Astrocyte (in vitro differentiated cells and primary cell): ENCODE measurements at regions not wholly inside any gene's neighbourhood (a gene's known extent, or its start where the extent isn't known, plus 50 kb on each side); places are given as distances from the start of the nearest gene placed in this dataset.

Experiments used
- DNase-seq: peaks from one replicate; pipeline ENCODE4 v3.0.0-alpha.2; 2010; ENCODE audit warnings: low read depth
- FAIRE-seq: peaks from 2 replicates; lab custom pipeline; 2011; peaks lifted over from hg19 to GRCh38; lab: Jason Lieb, UNC
- H2AFZ ChIP-seq: 2 replicates; pipeline ENCODE4 v1.6.0; 2012; ENCODE audit warnings: low read depth, low read length, inconsistent platforms
- H3K27ac ChIP-seq: 2 replicates; pipeline ENCODE4 v1.5.1; 2011; ENCODE audit warnings: low read depth, low read length, inconsistent platforms
- H3K27me3 ChIP-seq: 2 replicates; pipeline ENCODE4 v1.6.0; 2011; ENCODE audit warnings: low read length, inconsistent platforms; ENCODE audit not compliant: insufficient read depth
- H3K36me3 ChIP-seq: 2 replicates; pipeline ENCODE4 v1.5.1; 2011; ENCODE audit warnings: low read length, inconsistent platforms; ENCODE audit not compliant: insufficient read depth
- H3K4me1 ChIP-seq: 2 replicates; pipeline ENCODE4 v1.5.1; 2011; ENCODE audit warnings: low read length, inconsistent platforms; ENCODE audit not compliant: insufficient read depth
- H3K4me2 ChIP-seq: 2 replicates; pipeline ENCODE4 v1.6.0; 2012; ENCODE audit warnings: low read length, inconsistent platforms
- H3K4me3 ChIP-seq: 2 replicates; pipeline ENCODE4 v1.5.1; 2011; ENCODE audit warnings: low read depth, mild to moderate bottlenecking, low read length, inconsistent platforms; ENCODE audit not compliant: insufficient read depth
- H3K79me2 ChIP-seq: 2 replicates; pipeline ENCODE4 v1.6.0; 2012; ENCODE audit warnings: mild to moderate bottlenecking, low read length, inconsistent platforms; ENCODE audit not compliant: insufficient read depth
- H3K9ac ChIP-seq: 2 replicates; pipeline ENCODE4 v1.6.0; 2012; ENCODE audit warnings: mild to moderate bottlenecking, low read length, inconsistent platforms
- H3K9me3 ChIP-seq: 2 replicates; pipeline ENCODE4 v1.5.1; 2012; ENCODE audit warnings: low read depth, mild to moderate bottlenecking, low read length, inconsistent platforms; ENCODE audit not compliant: insufficient read depth
- H4K20me1 ChIP-seq: 2 replicates; pipeline ENCODE4 v1.6.0; 2012; ENCODE audit warnings: low read length, inconsistent platforms; ENCODE audit not compliant: insufficient read depth
- H3K27ac Mint-ChIP-seq: one replicate; pipeline ENCODE4 v1.8.0; 2021; ENCODE audit warnings: mild to moderate bottlenecking, mixed read lengths; ENCODE audit not compliant: unreplicated experiment
- H3K27me3 Mint-ChIP-seq: one replicate; pipeline ENCODE4 v1.8.0; 2021; ENCODE audit warnings: low read depth, mixed read lengths; ENCODE audit not compliant: unreplicated experiment
- H3K36me3 Mint-ChIP-seq: one replicate; pipeline ENCODE4 v1.8.0; 2021; ENCODE audit warnings: low read depth, mixed read lengths; ENCODE audit not compliant: unreplicated experiment
- H3K4me1 Mint-ChIP-seq: one replicate; pipeline ENCODE4 v1.8.0; 2021; ENCODE audit warnings: low read depth, mixed read lengths; ENCODE audit not compliant: unreplicated experiment
- H3K4me3 Mint-ChIP-seq: one replicate; pipeline ENCODE4 v1.8.0; 2021; ENCODE audit warnings: mild to moderate bottlenecking, moderate library complexity, mixed read lengths; ENCODE audit not compliant: unreplicated experiment
- H3K9me3 Mint-ChIP-seq: one replicate; pipeline ENCODE4 v1.8.0; 2021; ENCODE audit warnings: mild to moderate bottlenecking, mixed read lengths; ENCODE audit not compliant: unreplicated experiment
- CTCF ChIP-seq: IDR thresholded peaks from 2 replicates; pipeline ENCODE4 v1.5.1; 2011; ENCODE audit warnings: low read depth, mild to moderate bottlenecking, inconsistent platforms, low read length, moderate library complexity; ENCODE audit not compliant: insufficient read depth
- EZH2 ChIP-seq: IDR thresholded peaks from 2 replicates; pipeline ENCODE4 v1.6.1; 2012; ENCODE audit warnings: mild to moderate bottlenecking, low read length, inconsistent platforms; ENCODE audit not compliant: insufficient read depth

DNA sequence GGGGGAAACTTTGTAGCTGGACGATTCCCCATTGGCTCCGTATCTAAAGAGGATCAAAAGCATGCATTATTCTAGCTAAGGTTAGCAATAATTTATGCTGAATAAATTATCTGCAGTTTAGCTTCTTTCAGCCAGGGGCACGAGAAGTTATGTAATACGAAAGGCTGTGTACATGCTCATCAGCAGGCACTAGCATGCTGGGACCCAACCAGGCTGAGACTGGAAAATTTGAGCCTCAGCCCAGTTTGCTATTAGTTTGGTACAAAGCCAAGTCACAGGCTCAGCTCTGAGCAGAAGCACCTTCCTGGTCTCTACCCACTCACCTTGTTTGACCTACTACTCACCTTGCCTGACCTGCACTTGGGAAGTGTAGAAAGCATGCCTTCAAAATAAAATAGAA is 328.1 kb upstream of the ARID1B start:
- Mint-ChIP-seq H3K27ac (no peak overlapping the region), H3K36me3 (no peaks in the 10 kb centered on the region), H3K4me3 (peak overlapping the region; percentile 17), H3K4me1 (peaks cover 8% of the 10 kb centered on the region), H3K9me3 (no peaks in the 10 kb centered on the region), H3K27me3 (peaks cover 6% of the 10 kb centered on the region)
- Histone ChIP-seq H2AFZ (no peak overlapping the region), H3K36me3 (no peaks in the 10 kb centered on the region), H3K4me3 (no peak overlapping the region), H3K9me3 (no peaks in the 10 kb centered on the region), H3K9ac (no peak overlapping the region), H3K4me2 (no peak overlapping the region), H3K27ac (no peak overlapping the region), H4K20me1 (no peaks in the 10 kb centered on the region), H3K4me1 (no peaks in the 10 kb centered on the region), H3K27me3 (no peaks in the 10 kb centered on the region), H3K79me2 (no peaks in the 10 kb centered on the region)
- DNase-seq (no peak), FAIRE-seq (no peak)
- no peak for TF ChIP-seq EZH2
- TF ChIP-seq CTCF: no peak

- Histone ChIP-seq H3K79me2 (no peaks in the 10 kb centered on the region), H4K20me1 (no peaks in the 10 kb centered on the region), H3K4me2 (no peak overlapping the region), H3K27ac (no peak overlapping the region), H2AFZ (no peak overlapping the region), H3K4me1 (no peaks in the 10 kb centered on the region), H3K9me3 (no peaks in the 10 kb centered on the region), H3K27me3 (no peaks in the 10 kb centered on the region), H3K36me3 (no peaks in the 10 kb centered on the region), H3K4me3 (no peak overlapping the region), H3K9ac (no peak overlapping the region)
- H3K36me3 Mint-ChIP-seq: no peaks in the 10 kb centered on the region
- TF ChIP-seq CTCF (no peak), EZH2 (no peak)
- no peak for FAIRE-seq
- no peak overlapping the region for H3K27ac Mint-ChIP-seq
- H3K4me1 Mint-ChIP-seq: peaks cover 8% of the 10 kb centered on the region
- H3K27me3 Mint-ChIP-seq: peaks cover 6% of the 10 kb centered on the region
- no peak overlapping the region for H3K4me3 Mint-ChIP-seq
- DNase-seq: no peak
- no peaks in the 10 kb centered on the region for H3K9me3 Mint-ChIP-seq
Observed at GRCh38 chr6:156448579-156448978, 328.6 kb upstream of the ARID1B start.

DNA sequence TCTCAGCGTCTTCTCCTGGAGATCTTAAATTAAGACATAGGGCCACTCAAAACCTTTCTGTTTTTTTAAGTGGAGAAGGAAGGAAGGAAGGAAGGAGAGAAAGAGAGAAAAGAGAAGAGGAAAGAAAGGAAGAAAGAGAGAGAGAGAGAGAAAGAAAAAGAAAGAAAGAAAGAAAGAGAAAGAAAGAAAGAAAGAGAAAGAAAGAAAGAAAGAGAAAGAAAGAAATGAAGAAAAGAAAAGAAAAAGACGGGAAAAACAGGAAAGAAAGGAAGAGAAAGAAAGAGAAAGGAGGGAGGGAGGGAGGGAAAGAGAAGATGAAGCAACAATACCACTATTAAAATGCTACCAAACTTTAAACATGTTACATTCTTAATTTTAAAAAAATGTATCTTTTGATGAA is 336.5 kb upstream of the ARID1B start:
- H3K9me3 Mint-ChIP-seq: no peaks in the 10 kb centered on the region
- H3K27ac ChIP-seq: no peak overlapping the region
- H3K4me3 Mint-ChIP-seq: no peak overlapping the region
- H2AFZ ChIP-seq: no peak overlapping the region
- no peak overlapping the region for H3K4me3 ChIP-seq
- H3K36me3 Mint-ChIP-seq: peaks cover 1% of the 10 kb centered on the region
- no peak for DNase-seq
- no peaks in the 10 kb centered on the region for H3K9me3 ChIP-seq
- no peaks in the 10 kb centered on the region for H4K20me1 ChIP-seq
- peaks cover 8% of the 10 kb centered on the region for H3K27me3 Mint-ChIP-seq
- H3K27ac Mint-ChIP-seq: no peak overlapping the region
- no peak overlapping the region for H3K4me2 ChIP-seq
- no peaks in the 10 kb centered on the region for H3K79me2 ChIP-seq
- TF ChIP-seq CTCF (no peak), EZH2 (no peak)
- no peaks in the 10 kb centered on the region for H3K36me3 ChIP-seq
- no peak overlapping the region for H3K9ac ChIP-seq
- no peaks in the 10 kb centered on the region for H3K4me1 ChIP-seq
- no peaks in the 10 kb centered on the region for H3K27me3 ChIP-seq
- no peak for FAIRE-seq
- peaks cover 1% of the 10 kb centered on the region for H3K4me1 Mint-ChIP-seq
